ENCODE measurements at regions not wholly inside any gene's neighbourhood (a gene's known extent, or its start where the extent isn't known, plus 50 kb on each side); places are given as distances from the start of the nearest gene placed in this dataset.

GRCh38 chr2:67689186-67689585, 292.1 kb downstream of the ETAA1 start:
- TF ChIP-seq TRAFD1 (CRISPR knock-in tag; IDR thresholded peaks at IDR 0.05; ENCODE audit: borderline replicate concordance): no peak
- no peak for TF ChIP-seq MAFF (IDR thresholded peaks at IDR 0.05; ENCODE audit: low read depth, low read length)
- no peak for TF ChIP-seq CHD4 (IDR thresholded peaks at IDR 0.05; ENCODE audit: borderline replicate concordance, low read length)
- TF ChIP-seq MYC (CRISPR knock-in tag; IDR thresholded peaks at IDR 0.05; ENCODE audit: borderline replicate concordance): no peak
- TF ChIP-seq ZNF501 (CRISPR knock-in tag; IDR thresholded peaks at IDR 0.05): no peak
- TF ChIP-seq PRPF4 (IDR thresholded peaks at IDR 0.05; ENCODE audit: low read depth, low read length, poor library complexity, severe bottlenecking): no peak
- TF ChIP-seq CTCF (CRISPR knock-in tag; IDR thresholded peaks at IDR 0.05): no peak
- TF ChIP-seq THAP11 (CRISPR knock-in tag; IDR thresholded peaks at IDR 0.05): no peak
- no peak for TF ChIP-seq POLR2A (IDR thresholded peaks at IDR 0.05; ENCODE audit: insufficient read depth in 1 of 2, low read depth in 2 of 2, low read length in 2 of 2)
- no peak for TF ChIP-seq ZFP41 (CRISPR knock-in tag; IDR thresholded peaks at IDR 0.05; ENCODE audit: borderline replicate concordance)
- TF ChIP-seq ARID4A (CRISPR knock-in tag; IDR thresholded peaks at IDR 0.05; ENCODE audit: borderline replicate concordance): no peak
